Parathyroid adenoma (tissue), 2 donors: ENCODE measurements at regions not wholly inside any gene's neighbourhood (a gene's known extent, or its start where the extent isn't known, plus 50 kb on each side); places are given as distances from the start of the nearest gene placed in this dataset.

Experiments
- H2AFZ ChIP-seq: fragments of 300-600 bp; sonication (generic); one replicate; pipeline ENCODE4 v1.7.0; 2017; ENCODE audit warnings: antibody characterized with exemption, mild to moderate bottlenecking
- H3K27ac ChIP-seq: fragments of 300-600 bp; sonication (generic); one replicate; pipeline ENCODE4 v1.7.0; 2017
- H3K27me3 ChIP-seq: fragments of 300-600 bp; sonication (generic); one replicate; pipeline ENCODE4 v1.7.0; 2017; ENCODE audit warnings: low read length; ENCODE audit not compliant: control insufficient read depth, insufficient read depth
- H3K36me3 ChIP-seq: fragments of 300-600 bp; sonication (generic); one replicate; pipeline ENCODE4 v1.7.0; 2017; ENCODE audit warnings: low read length; ENCODE audit not compliant: control insufficient read depth, insufficient read depth
- H3K4me1 ChIP-seq: fragments of 300-600 bp; sonication (generic); one replicate; pipeline ENCODE4 v1.7.0; 2017; ENCODE audit warnings: control low read depth
- H3K4me2 ChIP-seq: fragments of 300-600 bp; sonication (generic); one replicate; pipeline ENCODE4 v1.7.0; 2017; ENCODE audit warnings: low read length
- H3K4me3 ChIP-seq: fragments of 300-600 bp; sonication (generic); one replicate; pipeline ENCODE4 v1.7.0; 2017; ENCODE audit warnings: low read depth, low read length
- H3K79me2 ChIP-seq: fragments of 300-600 bp; sonication (generic); one replicate; pipeline ENCODE4 v1.7.0; 2017; ENCODE audit warnings: control low read depth
- H3K9ac ChIP-seq: fragments of 300-600 bp; sonication (generic); one replicate; pipeline ENCODE4 v1.7.0; 2017; ENCODE audit warnings: mild to moderate bottlenecking
- H3K9me3 ChIP-seq: fragments of 300-600 bp; sonication (generic); one replicate; pipeline ENCODE4 v1.7.0; 2017; ENCODE audit warnings: low read length; ENCODE audit not compliant: control insufficient read depth
- CTCF ChIP-seq: fragments of 300-600 bp; sonication (generic); IDR thresholded peaks from one replicate; pipeline ENCODE4 v1.7.0; 2017; ENCODE audit warnings: antibody characterized with exemption, mild to moderate bottlenecking
- donor health status: primary hyperparathyroidism.

- Histone ChIP-seq H3K36me3 (no peaks in the 10 kb centered on the region), H3K79me2 (no peaks in the 10 kb centered on the region), H3K9ac (no peak overlapping the region), H2AFZ (no peak overlapping the region), H3K27ac (no peak overlapping the region), H3K4me2 (no peak overlapping the region), H3K4me3 (no peak overlapping the region), H3K27me3 (no peaks in the 10 kb centered on the region), H3K9me3 (no peaks in the 10 kb centered on the region), H3K4me1 (no peaks in the 10 kb centered on the region)
- TF ChIP-seq CTCF = no peak
These were observed 140.6 kb upstream of the AHI1 start for GRCh38 chr6:135638108-135638507.

GRCh38 chr6:135640048-135640447 is 142.5 kb upstream of the AHI1 start:
- Histone ChIP-seq H2AFZ (no peak overlapping the region), H3K4me3 (no peak overlapping the region), H3K9me3 (no peaks in the 10 kb centered on the region), H3K4me1 (no peaks in the 10 kb centered on the region), H3K36me3 (no peaks in the 10 kb centered on the region), H3K27ac (no peak overlapping the region), H3K79me2 (no peaks in the 10 kb centered on the region), H3K4me2 (no peak overlapping the region), H3K9ac (no peak overlapping the region), H3K27me3 (no peaks in the 10 kb centered on the region)
- no peak for TF ChIP-seq CTCF

- no peaks in the 10 kb centered on the region for H3K9me3 ChIP-seq
- H3K27ac ChIP-seq = no peak overlapping the region
- H3K4me3 ChIP-seq = no peak overlapping the region
- H3K36me3 ChIP-seq = no peaks in the 10 kb centered on the region
- H3K79me2 ChIP-seq = no peaks in the 10 kb centered on the region
- no peak for TF ChIP-seq CTCF
- H3K27me3 ChIP-seq = no peaks in the 10 kb centered on the region
- no peaks in the 10 kb centered on the region for H3K4me1 ChIP-seq
- H3K9ac ChIP-seq = no peak overlapping the region
- no peak overlapping the region for H3K4me2 ChIP-seq
- no peak overlapping the region for H2AFZ ChIP-seq
These were observed 143.0 kb upstream of the AHI1 start for GRCh38 chr6:135640449-135641111.

GRCh38 chr6:135642912-135643311 is 145.4 kb upstream of the AHI1 start:
- H3K4me3 ChIP-seq = no peak overlapping the region
- H2AFZ ChIP-seq = no peak overlapping the region
- no peak overlapping the region for H3K4me2 ChIP-seq
- H3K36me3 ChIP-seq = no peaks in the 10 kb centered on the region
- H3K27me3 ChIP-seq = no peaks in the 10 kb centered on the region
- no peaks in the 10 kb centered on the region for H3K4me1 ChIP-seq
- H3K79me2 ChIP-seq = no peaks in the 10 kb centered on the region
- no peak overlapping the region for H3K27ac ChIP-seq
- no peak for TF ChIP-seq CTCF
- no peaks in the 10 kb centered on the region for H3K9me3 ChIP-seq
- H3K9ac ChIP-seq = no peak overlapping the region

- no peaks in the 10 kb centered on the region for H3K79me2 ChIP-seq
- no peaks in the 10 kb centered on the region for H3K9me3 ChIP-seq
- no peak overlapping the region for H3K9ac ChIP-seq
- H3K27ac ChIP-seq = no peak overlapping the region
- H3K27me3 ChIP-seq = no peaks in the 10 kb centered on the region
- TF ChIP-seq CTCF = no peak
- H3K4me3 ChIP-seq = no peak overlapping the region
- H3K4me1 ChIP-seq = no peaks in the 10 kb centered on the region
- H2AFZ ChIP-seq = no peak overlapping the region
- no peaks in the 10 kb centered on the region for H3K36me3 ChIP-seq
- H3K4me2 ChIP-seq = no peak overlapping the region
These were observed 146.9 kb upstream of the AHI1 start for GRCh38 chr6:135644394-135644793.
